ENCODE measurements at regions not wholly inside any gene's neighbourhood (a gene's known extent, or its start where the extent isn't known, plus 50 kb on each side); places are given as distances from the start of the nearest gene placed in this dataset.

DNA sequence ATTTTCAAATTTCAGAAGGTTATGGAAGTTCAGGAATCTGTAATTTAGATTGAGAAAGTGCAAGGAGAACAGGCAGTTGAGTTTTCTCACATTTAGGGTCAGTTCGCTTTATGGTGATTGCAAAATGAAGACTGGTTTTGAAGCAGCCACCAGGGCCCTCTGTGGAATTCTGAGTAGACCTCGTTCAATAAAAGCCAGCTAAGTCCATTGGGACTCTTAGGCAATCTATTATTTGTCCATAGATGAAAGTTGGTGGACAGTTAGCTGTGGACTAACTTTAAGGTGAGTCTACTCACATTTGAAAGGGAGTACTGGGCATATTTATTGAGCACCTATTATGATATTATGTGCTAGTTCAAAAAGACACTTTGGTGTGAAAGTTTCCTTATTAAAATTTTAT is 266.3 kb upstream of the LINC00305 start:
- TF ChIP-seq ZFP3 (CRISPR knock-in tag; IDR thresholded peaks at IDR 0.05) (no peak), ISL1 (CRISPR knock-in tag; IDR thresholded peaks at IDR 0.05) (no peak)
